SW 1271 (cell line): ENCODE measurements at regions not wholly inside any gene's neighbourhood (a gene's known extent, or its start where the extent isn't known, plus 50 kb on each side); places are given as distances from the start of the nearest gene placed in this dataset.
A peak's percentile ranks its signal among the peaks of the same experiment; 100 is the strongest.
"Not testable (repeated sequence)": the region's sequence is repeated elsewhere in the genome, so short reads cannot be mapped to it uniquely, and the experiment has no call there.

Experiments used
- DNase-seq, 2 experiments: peaks; one replicate each; lab custom pipeline; 2025; lab: John Stamatoyannopoulos, UW

- DNase-seq: no peak
Observed at GRCh38 chr12:46087916-46088439, 97.6 kb upstream of the SCAF11 start.

GRCh38 chr12:46084666-46085631 lies 94.6 kb upstream of the SCAF11 start:
- no peak for DNase-seq

- DNase-seq: no peak
Observed at GRCh38 chr12:46082490-46083200, 92.3 kb upstream of the SCAF11 start.

GRCh38 chr12:46073321-46073720 lies 82.9 kb upstream of the SCAF11 start:
- DNase-seq: no peak

GRCh38 chr12:46071769-46072624 lies 81.6 kb upstream of the SCAF11 start:
- DNase-seq: peak in 1 of 2 experiments; percentile 51

GRCh38 chr12:46071335-46071734 lies 81.0 kb upstream of the SCAF11 start:
- peak in 1 of 2 experiments; percentile 3 for DNase-seq

GRCh38 chr12:46067094-46067493 lies 76.7 kb upstream of the SCAF11 start:
- DNase-seq: no peak

GRCh38 chr12:46065412-46066166 lies 75.2 kb upstream of the SCAF11 start:
- DNase-seq: no peak

GRCh38 chr12:46064548-46064947 lies 74.2 kb upstream of the SCAF11 start:
- DNase-seq: no peak

- not testable (repeated sequence) for DNase-seq
Observed at GRCh38 chr12:46058697-46059096, 68.3 kb upstream of the SCAF11 start.

GRCh38 chr12:46050805-46051204 lies 60.4 kb upstream of the SCAF11 start:
- DNase-seq: no peak

- no peak for DNase-seq
Observed at GRCh38 chr12:46049665-46050064, 59.3 kb upstream of the SCAF11 start.

GRCh38 chr12:46046436-46046835 lies 56.1 kb upstream of the SCAF11 start:
- DNase-seq: no peak

GRCh38 chr12:46043972-46044520 lies 53.7 kb upstream of the SCAF11 start:
- no peak for DNase-seq
